ENCODE measurements at regions not wholly inside any gene's neighbourhood (a gene's known extent, or its start where the extent isn't known, plus 50 kb on each side); places are given as distances from the start of the nearest gene placed in this dataset.

- no peak for TF ChIP-seq SIN3A (IDR thresholded peaks at IDR 0.05; ENCODE audit: borderline replicate concordance, insufficient read depth, low read length)
- no peak for TF ChIP-seq FOXP2 (optimal IDR thresholded peaks at IDR 0.05; ENCODE audit: borderline replicate concordance, extremely low read depth, extremely low read length, insufficient read depth)
- TF ChIP-seq TAF1 (IDR thresholded peaks at IDR 0.05; ENCODE audit: borderline replicate concordance, insufficient read depth, low read length): no peak
- no peak for TF ChIP-seq POLR2AphosphoS5 (IDR thresholded peaks at IDR 0.05; ENCODE audit: low read depth, low read length)
- TF ChIP-seq, protein P1, sequence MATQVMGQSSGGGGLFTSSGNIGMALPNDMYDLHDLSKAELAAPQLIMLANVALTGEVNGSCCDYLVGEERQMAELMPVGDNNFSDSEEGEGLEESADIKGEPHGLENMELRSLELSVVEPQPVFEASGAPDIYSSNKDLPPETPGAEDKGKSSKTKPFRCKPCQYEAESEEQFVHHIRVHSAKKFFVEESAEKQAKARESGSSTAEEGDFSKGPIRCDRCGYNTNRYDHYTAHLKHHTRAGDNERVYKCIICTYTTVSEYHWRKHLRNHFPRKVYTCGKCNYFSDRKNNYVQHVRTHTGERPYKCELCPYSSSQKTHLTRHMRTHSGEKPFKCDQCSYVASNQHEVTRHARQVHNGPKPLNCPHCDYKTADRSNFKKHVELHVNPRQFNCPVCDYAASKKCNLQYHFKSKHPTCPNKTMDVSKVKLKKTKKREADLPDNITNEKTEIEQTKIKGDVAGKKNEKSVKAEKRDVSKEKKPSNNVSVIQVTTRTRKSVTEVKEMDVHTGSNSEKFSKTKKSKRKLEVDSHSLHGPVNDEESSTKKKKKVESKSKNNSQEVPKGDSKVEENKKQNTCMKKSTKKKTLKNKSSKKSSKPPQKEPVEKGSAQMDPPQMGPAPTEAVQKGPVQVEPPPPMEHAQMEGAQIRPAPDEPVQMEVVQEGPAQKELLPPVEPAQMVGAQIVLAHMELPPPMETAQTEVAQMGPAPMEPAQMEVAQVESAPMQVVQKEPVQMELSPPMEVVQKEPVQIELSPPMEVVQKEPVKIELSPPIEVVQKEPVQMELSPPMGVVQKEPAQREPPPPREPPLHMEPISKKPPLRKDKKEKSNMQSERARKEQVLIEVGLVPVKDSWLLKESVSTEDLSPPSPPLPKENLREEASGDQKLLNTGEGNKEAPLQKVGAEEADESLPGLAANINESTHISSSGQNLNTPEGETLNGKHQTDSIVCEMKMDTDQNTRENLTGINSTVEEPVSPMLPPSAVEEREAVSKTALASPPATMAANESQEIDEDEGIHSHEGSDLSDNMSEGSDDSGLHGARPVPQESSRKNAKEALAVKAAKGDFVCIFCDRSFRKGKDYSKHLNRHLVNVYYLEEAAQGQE (IDR thresholded peaks at IDR 0.05; ENCODE audit: insufficient read depth in 1 of 2, low read depth in 2 of 2, low read length in 2 of 2): no peak
These were observed 81.0 kb upstream of the ROBO2 start for GRCh38 chr3:76958861-76959260.

DNA sequence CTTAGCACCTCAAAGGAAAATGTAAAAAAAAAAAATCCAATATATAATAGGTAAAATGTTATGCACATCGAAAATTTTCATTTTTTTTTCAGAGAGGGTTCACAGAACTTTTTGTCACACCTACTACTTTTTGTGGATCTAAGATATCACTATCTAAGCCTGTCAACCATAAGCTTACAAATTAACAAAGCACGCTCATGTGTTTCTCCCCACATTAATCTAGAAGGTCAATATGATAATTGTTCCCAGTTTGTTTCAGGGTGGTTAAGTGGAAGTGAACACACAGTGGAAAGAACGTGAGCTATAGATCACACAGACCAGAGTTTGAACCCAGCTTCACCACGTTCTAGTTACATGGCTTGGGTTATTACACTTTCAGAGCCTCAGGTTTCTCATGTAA, 78.6 kb upstream of the ROBO2 start:
- TF ChIP-seq POLR2AphosphoS5 (IDR thresholded peaks at IDR 0.05; ENCODE audit: low read depth, low read length): no peak
- TF ChIP-seq SIN3A (IDR thresholded peaks at IDR 0.05; ENCODE audit: borderline replicate concordance, insufficient read depth, low read length): no peak

- no peak for TF ChIP-seq SIN3A (IDR thresholded peaks at IDR 0.05; ENCODE audit: borderline replicate concordance, insufficient read depth, low read length)
- TF ChIP-seq, protein P1 (IDR thresholded peaks at IDR 0.05; ENCODE audit: insufficient read depth in 1 of 2, low read depth in 2 of 2, low read length in 2 of 2): no peak
- TF ChIP-seq FOXP2 (optimal IDR thresholded peaks at IDR 0.05; ENCODE audit: borderline replicate concordance, extremely low read depth, extremely low read length, insufficient read depth): no peak
- no peak for TF ChIP-seq TAF1 (IDR thresholded peaks at IDR 0.05; ENCODE audit: borderline replicate concordance, insufficient read depth, low read length)
- no peak for TF ChIP-seq POLR2AphosphoS5 (IDR thresholded peaks at IDR 0.05; ENCODE audit: low read depth, low read length)
These were observed 74.7 kb upstream of the ROBO2 start for GRCh38 chr3:76965122-76965725.

- TF ChIP-seq POLR2AphosphoS5 (IDR thresholded peaks at IDR 0.05; ENCODE audit: low read depth, low read length): no peak
These were observed 70.4 kb upstream of the ROBO2 start for GRCh38 chr3:76969471-76969870.

DNA sequence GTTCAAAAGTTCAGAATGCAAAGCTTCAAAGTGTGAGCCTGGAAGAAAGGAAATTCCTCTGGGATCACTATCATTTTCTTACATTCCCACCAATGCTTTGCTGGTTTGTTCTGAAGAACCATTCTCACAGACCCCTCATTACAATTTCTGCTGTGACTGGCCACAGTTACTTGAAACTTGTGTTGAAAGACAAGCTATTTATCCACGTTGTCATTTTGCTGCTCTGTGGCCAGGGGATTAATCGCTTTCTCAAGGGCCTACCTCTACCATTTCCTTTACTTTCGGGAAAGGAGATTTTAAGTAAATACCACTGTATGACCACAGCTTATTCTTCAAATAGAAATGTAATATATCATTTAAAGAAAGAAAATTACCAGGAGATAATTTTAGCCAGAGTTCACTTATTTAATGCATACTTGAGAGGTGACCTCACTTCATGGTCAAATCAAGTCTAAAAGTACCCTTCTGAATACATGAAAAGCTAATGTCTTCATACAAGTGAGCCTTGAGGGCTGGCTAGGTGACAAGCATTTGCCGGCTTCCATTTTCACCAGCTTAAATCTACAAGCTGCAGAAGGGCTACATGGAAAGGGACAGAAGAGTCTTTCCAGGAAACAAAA, 69.8 kb upstream of the ROBO2 start:
- TF ChIP-seq FOXP2 (optimal IDR thresholded peaks at IDR 0.05; ENCODE audit: borderline replicate concordance, extremely low read depth, extremely low read length, insufficient read depth) (no peak), SIN3A (IDR thresholded peaks at IDR 0.05; ENCODE audit: borderline replicate concordance, insufficient read depth, low read length) (no peak), TAF1 (IDR thresholded peaks at IDR 0.05; ENCODE audit: borderline replicate concordance, insufficient read depth, low read length) (no peak), POLR2AphosphoS5 (IDR thresholded peaks at IDR 0.05; ENCODE audit: low read depth, low read length) (no peak)
- TF ChIP-seq, protein P1 (IDR thresholded peaks at IDR 0.05; ENCODE audit: insufficient read depth in 1 of 2, low read depth in 2 of 2, low read length in 2 of 2): no peak

- TF ChIP-seq POLR2AphosphoS5 (IDR thresholded peaks at IDR 0.05; ENCODE audit: low read depth, low read length) (no peak), FOXP2 (optimal IDR thresholded peaks at IDR 0.05; ENCODE audit: borderline replicate concordance, extremely low read depth, extremely low read length, insufficient read depth) (no peak), TAF1 (IDR thresholded peaks at IDR 0.05; ENCODE audit: borderline replicate concordance, insufficient read depth, low read length) (no peak), SIN3A (IDR thresholded peaks at IDR 0.05; ENCODE audit: borderline replicate concordance, insufficient read depth, low read length) (no peak)
- TF ChIP-seq, protein P1 (IDR thresholded peaks at IDR 0.05; ENCODE audit: insufficient read depth in 1 of 2, low read depth in 2 of 2, low read length in 2 of 2): no peak
These were observed 67.1 kb upstream of the ROBO2 start for GRCh38 chr3:76972624-76973296.
